Choroid plexus epithelial cell (primary cell): ENCODE measurements at regions not wholly inside any gene's neighbourhood (a gene's known extent, or its start where the extent isn't known, plus 50 kb on each side); places are given as distances from the start of the nearest gene placed in this dataset.

Experiments
- DNase-seq: peaks from one replicate; pipeline ENCODE4 v3.0.0-alpha.2; 2010; ENCODE audit warnings: low read depth
- H3K4me3 ChIP-seq: 2 replicates; pipeline ENCODE4 v1.5.1; 2011; ENCODE audit warnings: low read depth, mild to moderate bottlenecking, control low read depth, low read length, moderate library complexity
- TF ChIP-seq, protein P1 (sequence below): conservative IDR thresholded peaks from 2 replicates; pipeline ENCODE4 v1.5.1; 2011; ENCODE audit warnings: low read depth, mild to moderate bottlenecking, control low read depth, inconsistent platforms, low read length, moderate library complexity

DNA sequence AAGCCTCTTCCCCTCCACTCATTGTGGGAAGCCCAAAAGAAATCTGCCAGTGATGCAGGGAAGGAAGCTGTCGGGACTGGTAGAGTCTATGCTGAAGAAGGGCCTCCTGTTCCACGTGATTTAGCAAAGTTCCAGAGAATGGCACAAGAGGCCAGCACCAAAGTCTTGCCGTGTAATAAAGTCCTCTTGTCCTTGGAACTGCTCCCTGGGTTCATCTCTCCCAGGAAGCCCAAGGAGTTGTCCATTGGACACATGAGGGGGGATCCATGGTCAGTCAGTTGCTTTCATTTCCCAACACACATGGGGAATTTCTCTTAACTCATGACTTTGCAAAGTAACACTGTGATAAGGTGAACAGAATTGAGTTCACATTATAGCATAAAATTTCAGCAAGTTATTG, 116.1 kb upstream of the RAB4A start:
- DNase-seq, result no peak
- TF ChIP-seq, protein P1, sequence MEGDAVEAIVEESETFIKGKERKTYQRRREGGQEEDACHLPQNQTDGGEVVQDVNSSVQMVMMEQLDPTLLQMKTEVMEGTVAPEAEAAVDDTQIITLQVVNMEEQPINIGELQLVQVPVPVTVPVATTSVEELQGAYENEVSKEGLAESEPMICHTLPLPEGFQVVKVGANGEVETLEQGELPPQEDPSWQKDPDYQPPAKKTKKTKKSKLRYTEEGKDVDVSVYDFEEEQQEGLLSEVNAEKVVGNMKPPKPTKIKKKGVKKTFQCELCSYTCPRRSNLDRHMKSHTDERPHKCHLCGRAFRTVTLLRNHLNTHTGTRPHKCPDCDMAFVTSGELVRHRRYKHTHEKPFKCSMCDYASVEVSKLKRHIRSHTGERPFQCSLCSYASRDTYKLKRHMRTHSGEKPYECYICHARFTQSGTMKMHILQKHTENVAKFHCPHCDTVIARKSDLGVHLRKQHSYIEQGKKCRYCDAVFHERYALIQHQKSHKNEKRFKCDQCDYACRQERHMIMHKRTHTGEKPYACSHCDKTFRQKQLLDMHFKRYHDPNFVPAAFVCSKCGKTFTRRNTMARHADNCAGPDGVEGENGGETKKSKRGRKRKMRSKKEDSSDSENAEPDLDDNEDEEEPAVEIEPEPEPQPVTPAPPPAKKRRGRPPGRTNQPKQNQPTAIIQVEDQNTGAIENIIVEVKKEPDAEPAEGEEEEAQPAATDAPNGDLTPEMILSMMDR, result no peak
- H3K4me3 ChIP-seq, result no peak overlapping the region

DNA sequence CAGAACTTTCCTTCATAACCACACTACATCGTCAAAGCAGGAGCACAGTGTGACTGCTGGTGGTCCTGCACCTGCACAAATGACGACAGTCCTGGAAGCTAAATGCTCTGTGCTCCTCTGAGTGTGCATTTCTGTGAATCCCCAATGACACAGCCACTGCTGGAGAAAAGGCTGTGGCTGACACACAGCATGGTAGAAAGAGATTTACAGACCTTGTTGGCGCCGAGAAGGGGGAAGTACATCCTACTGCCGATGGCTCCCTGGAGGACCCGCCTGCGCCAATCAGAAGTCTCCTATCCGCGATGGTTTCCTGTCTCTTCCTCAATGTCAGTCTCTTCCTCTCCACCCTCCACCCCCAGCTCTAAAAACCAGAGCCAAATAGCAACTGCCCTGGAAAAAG, 115.4 kb upstream of the RAB4A start:
- no peak overlapping the region for H3K4me3 ChIP-seq
- TF ChIP-seq, protein P1, result no peak
- DNase-seq, result no peak

DNA sequence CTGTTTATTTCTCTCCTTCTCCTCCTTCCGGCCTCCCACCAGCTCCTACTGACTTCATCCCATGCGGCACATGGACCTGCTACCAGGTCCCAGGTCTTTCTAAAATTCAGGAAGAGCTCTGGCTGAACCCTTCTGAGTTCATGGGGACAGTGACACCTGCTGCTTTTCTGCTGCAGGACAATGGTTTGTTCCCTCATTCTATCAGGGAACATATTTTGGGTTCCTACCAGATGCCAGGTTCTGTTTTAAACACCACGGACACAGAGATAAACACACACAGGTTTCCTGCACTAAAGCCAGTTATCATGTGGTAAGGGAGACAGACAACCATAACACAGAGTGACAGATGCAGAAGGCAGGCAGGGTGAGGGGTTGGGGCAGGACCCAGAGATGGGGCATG, 114.0 kb upstream of the RAB4A start:
- TF ChIP-seq, protein P1, result peak; percentile 48
- peak; percentile 25 for DNase-seq
- no peak overlapping the region for H3K4me3 ChIP-seq

DNA sequence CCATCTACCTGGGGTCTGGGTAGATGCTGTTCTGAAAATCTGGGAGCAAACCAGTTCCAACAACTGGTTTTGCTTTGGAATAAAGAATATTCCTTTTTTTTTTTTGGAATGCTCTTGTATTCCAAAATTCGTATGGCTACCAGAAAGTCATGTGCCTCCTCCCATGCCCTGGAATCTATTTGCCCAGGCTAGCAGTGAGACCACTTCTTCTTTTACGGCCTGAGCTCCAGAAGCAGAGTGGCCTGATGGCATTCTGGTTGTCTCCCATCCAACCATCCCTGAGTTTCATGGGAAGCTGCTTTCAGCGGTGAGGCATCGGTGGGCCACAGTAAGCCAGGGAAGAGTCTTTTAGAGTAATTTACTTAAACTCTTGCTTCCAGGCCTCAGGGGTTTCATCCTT, 113.4 kb upstream of the RAB4A start:
- no peak for DNase-seq
- TF ChIP-seq, protein P1, result no peak
- no peak overlapping the region for H3K4me3 ChIP-seq

DNA sequence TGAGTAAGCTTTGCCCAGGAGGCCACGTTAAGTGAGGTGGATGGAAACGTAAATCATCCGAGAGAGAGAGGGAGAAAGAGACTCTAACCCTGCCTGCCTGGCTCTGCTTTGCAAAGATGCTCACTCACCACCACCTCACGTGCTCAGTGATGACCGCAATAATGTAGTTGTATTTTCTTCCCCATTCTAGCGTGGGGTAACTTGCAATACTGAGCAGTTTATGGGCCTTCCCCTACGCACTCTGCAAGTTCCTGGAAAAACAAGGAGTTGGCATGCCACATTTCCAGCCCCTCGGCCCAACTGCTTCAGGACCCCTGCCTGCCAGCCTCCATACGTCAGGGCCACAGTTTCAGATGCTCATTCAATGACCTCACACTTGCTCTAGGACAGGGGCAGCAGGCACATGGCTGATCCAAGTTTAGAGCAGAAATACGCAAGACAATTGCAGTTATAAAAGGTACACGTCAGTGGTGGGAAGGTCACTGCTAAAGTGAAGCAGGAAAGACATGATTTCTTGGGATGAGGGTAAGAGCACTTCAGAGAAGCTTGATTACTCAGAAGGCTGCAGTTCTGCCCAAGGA, 112.5 kb upstream of the RAB4A start:
- no peak for DNase-seq
- H3K4me3 ChIP-seq, result no peak overlapping the region
- TF ChIP-seq, protein P1, result no peak

DNA sequence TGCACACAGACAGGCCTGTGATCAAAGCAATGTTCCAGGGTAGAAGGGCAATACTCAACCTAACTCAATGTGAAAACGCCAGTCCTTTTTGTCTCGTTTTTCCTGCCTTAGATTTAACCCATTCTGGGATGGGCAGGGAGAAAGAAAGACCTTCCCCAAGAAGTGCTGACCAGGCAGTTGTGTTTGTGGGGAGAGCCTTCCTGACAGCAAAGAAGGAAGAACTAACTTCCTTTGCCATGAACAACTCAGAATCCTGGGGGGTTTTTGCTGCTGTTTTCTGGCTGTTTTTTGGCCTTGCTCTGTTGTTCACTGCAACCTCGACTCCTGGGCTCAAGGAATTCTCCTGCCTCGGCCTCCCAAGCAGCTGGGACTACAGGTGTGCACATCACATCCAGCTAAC, 112.0 kb upstream of the RAB4A start:
- no peak overlapping the region for H3K4me3 ChIP-seq
- TF ChIP-seq, protein P1, result no peak
- DNase-seq, result no peak
